ENCODE measurements at regions not wholly inside any gene's neighbourhood (a gene's known extent, or its start where the extent isn't known, plus 50 kb on each side); places are given as distances from the start of the nearest gene placed in this dataset.

- DNase-seq (ENCODE audit: low spot score): no peak
Observed at GRCh38 chr6:40194447-40195170, 260.3 kb upstream of the MOCS1 start.

GRCh38 chr6:40192516-40192915, 258.3 kb upstream of the MOCS1 start:
- no peak for DNase-seq (ENCODE audit: low spot score)

- no peak for DNase-seq (ENCODE audit: low spot score)
Observed at GRCh38 chr6:40188931-40189330, 254.7 kb upstream of the MOCS1 start.

GRCh38 chr6:40187535-40188144, 253.4 kb upstream of the MOCS1 start:
- DNase-seq (ENCODE audit: low spot score): no peak

GRCh38 chr6:40185486-40185885, 251.2 kb upstream of the MOCS1 start:
- DNase-seq (ENCODE audit: low spot score): peak; percentile 24

- DNase-seq (ENCODE audit: low spot score): peak; percentile 55
Observed at GRCh38 chr6:40183902-40184301, 249.6 kb upstream of the MOCS1 start.

GRCh38 chr6:40181367-40181766, 247.1 kb upstream of the MOCS1 start:
- DNase-seq (ENCODE audit: low spot score): no peak

- DNase-seq (ENCODE audit: low spot score): no peak
Observed at GRCh38 chr6:40180271-40180670, 246.0 kb upstream of the MOCS1 start.

- no peak for DNase-seq (ENCODE audit: low spot score)
Observed at GRCh38 chr6:40179496-40179895, 245.2 kb upstream of the MOCS1 start.

GRCh38 chr6:40177598-40177997, 243.3 kb upstream of the MOCS1 start:
- no peak for DNase-seq (ENCODE audit: low spot score)

GRCh38 chr6:40176152-40176551, 241.9 kb upstream of the MOCS1 start:
- no peak for DNase-seq (ENCODE audit: low spot score)

- no peak for DNase-seq (ENCODE audit: low spot score)
Observed at GRCh38 chr6:40172272-40172671, 238.0 kb upstream of the MOCS1 start.

GRCh38 chr6:40171343-40171742, 237.1 kb upstream of the MOCS1 start:
- no peak for DNase-seq (ENCODE audit: low spot score)

GRCh38 chr6:40170856-40171255, 236.6 kb upstream of the MOCS1 start:
- no peak for DNase-seq (ENCODE audit: low spot score)

GRCh38 chr6:40169878-40170277, 235.6 kb upstream of the MOCS1 start:
- DNase-seq (ENCODE audit: low spot score): no peak

GRCh38 chr6:40166963-40167362, 232.7 kb upstream of the MOCS1 start:
- no peak for DNase-seq (ENCODE audit: low spot score)

GRCh38 chr6:40165036-40165709, 230.9 kb upstream of the MOCS1 start:
- DNase-seq (ENCODE audit: low spot score): no peak

- no peak for DNase-seq (ENCODE audit: low spot score)
Observed at GRCh38 chr6:40164345-40164755, 230.1 kb upstream of the MOCS1 start.

- DNase-seq (ENCODE audit: low spot score): no peak
Observed at GRCh38 chr6:40163924-40164323, 229.7 kb upstream of the MOCS1 start.

GRCh38 chr6:40162074-40162473, 227.8 kb upstream of the MOCS1 start:
- DNase-seq (ENCODE audit: low spot score): no peak

- DNase-seq (ENCODE audit: low spot score): no peak
Observed at GRCh38 chr6:40160826-40161225, 226.6 kb upstream of the MOCS1 start.

- DNase-seq (ENCODE audit: low spot score): no peak
Observed at GRCh38 chr6:40159865-40160264, 225.6 kb upstream of the MOCS1 start.

GRCh38 chr6:40152701-40153436, 218.6 kb upstream of the MOCS1 start:
- DNase-seq (ENCODE audit: low spot score): no peak
